MCF 10A (cell line): ENCODE measurements at regions not wholly inside any gene's neighbourhood (a gene's known extent, or its start where the extent isn't known, plus 50 kb on each side); places are given as distances from the start of the nearest gene placed in this dataset.

Source experiments
- BruUV-seq: library from RNA; stranded (reverse); fragments of 400-500 nt; replicated peaks from 2 replicates; lab custom pipeline; 2021; lab: Mats Ljungman, UMichigan
- CTCF ChIA-PET: fragments of 300-600 bp; sonication (Branson Sonifier 250); formaldehyde crosslinking; extraction: SDS; loops from one replicate; lab custom pipeline; 2021; ENCODE audit warnings: antibody characterized with exemption, inconsistent platforms; lab: Yijun Ruan, JAX
- POLR2A ChIA-PET: fragments of 300-600, 350-650 bp; sonication (Branson Sonifier 250); formaldehyde crosslinking; extraction: SDS; loops from one replicate; lab custom pipeline; 2020; ENCODE audit warnings: antibody characterized with exemption, inconsistent platforms; lab: Yijun Ruan, JAX
- DNase-seq: peaks from one replicate; pipeline ENCODE4 v3.0.0-alpha.2; 2018; ENCODE audit not compliant: unreplicated experiment
- H3K27ac Mint-ChIP-seq: one replicate; pipeline ENCODE4 v1.8.0; 2022; ENCODE audit warnings: mild to moderate bottlenecking, low read depth, mixed read lengths; ENCODE audit not compliant: unreplicated experiment
- H3K27me3 Mint-ChIP-seq: one replicate; pipeline ENCODE4 v1.8.0; 2022; ENCODE audit warnings: mixed read lengths; ENCODE audit not compliant: insufficient read depth, unreplicated experiment
- H3K36me3 Mint-ChIP-seq: one replicate; pipeline ENCODE4 v1.8.0; 2022; ENCODE audit warnings: mild to moderate bottlenecking, moderate library complexity, mixed read lengths; ENCODE audit not compliant: insufficient read depth, unreplicated experiment
- H3K4me1 Mint-ChIP-seq: one replicate; pipeline ENCODE4 v1.8.0; 2022; ENCODE audit warnings: mixed read lengths; ENCODE audit not compliant: insufficient read depth, unreplicated experiment
- H3K4me3 Mint-ChIP-seq: one replicate; pipeline ENCODE4 v1.8.0; 2022; ENCODE audit warnings: mild to moderate bottlenecking, moderate library complexity, mixed read lengths; ENCODE audit not compliant: unreplicated experiment
- H3K9me3 Mint-ChIP-seq: one replicate; pipeline ENCODE4 v1.8.0; 2022; ENCODE audit warnings: mixed read lengths; ENCODE audit not compliant: unreplicated experiment
- CTCF ChIP-seq: fragments of 200-600 bp; IDR thresholded peaks from one replicate; pipeline ENCODE4 v1.8.0; 2022; ENCODE audit warnings: antibody characterized with exemption, mild to moderate bottlenecking; ENCODE audit not compliant: unreplicated experiment
- intact Hi-C: fragments of 100-400 bp; cut with micrococcal nuclease; formaldehyde crosslinking; loops from 2 replicates; pipeline ENCODE4 v1.14.1; 2022

- Mint-ChIP-seq H3K36me3 (no peaks in the 10 kb centered on the region), H3K4me1 (no peaks in the 10 kb centered on the region), H3K9me3 (no peaks in the 10 kb centered on the region), H3K27me3 (peaks cover 5% of the 10 kb centered on the region), H3K27ac (no peak overlapping the region), H3K4me3 (no peak overlapping the region)
- POLR2A ChIA-PET: no interaction called here
- intact Hi-C loops: no loop called here
- CTCF ChIA-PET: interaction anchor here (0.9 kb wide), 1 partner anchor 47 kb away, joined by 3 read pairs; no protein-coding TSS in a partner anchor
- no TSS peak for BruUV-seq
- TF ChIP-seq CTCF: no peak
- no peak for DNase-seq
Observed at GRCh38 chr14:98741523-98741922, 530.5 kb downstream of the BCL11B start.

- Mint-ChIP-seq H3K27ac (no peak overlapping the region), H3K27me3 (peaks cover 10% of the 10 kb centered on the region), H3K4me1 (no peaks in the 10 kb centered on the region), H3K4me3 (no peak overlapping the region), H3K9me3 (no peaks in the 10 kb centered on the region), H3K36me3 (no peaks in the 10 kb centered on the region)
- CTCF ChIA-PET: interaction anchor here (0.9 kb wide), 1 partner anchor 48 kb away, joined by 3 read pairs; no protein-coding TSS in a partner anchor
- POLR2A ChIA-PET: no interaction called here
- no peak for DNase-seq
- intact Hi-C loops: no loop called here
- no TSS peak for BruUV-seq
- no peak for TF ChIP-seq CTCF
Observed at GRCh38 chr14:98742001-98742400, 530.0 kb downstream of the BCL11B start.

- no peaks in the 10 kb centered on the region for H3K9me3 Mint-ChIP-seq
- no peaks in the 10 kb centered on the region for H3K4me1 Mint-ChIP-seq
- intact Hi-C loops: no loop called here
- no peaks in the 10 kb centered on the region for H3K36me3 Mint-ChIP-seq
- CTCF ChIA-PET: no interaction called here
- no TSS peak for BruUV-seq
- H3K27me3 Mint-ChIP-seq: peaks cover 11% of the 10 kb centered on the region
- no peak for TF ChIP-seq CTCF
- POLR2A ChIA-PET: no interaction called here
- DNase-seq: no peak
- H3K4me3 Mint-ChIP-seq: no peak overlapping the region
- no peak overlapping the region for H3K27ac Mint-ChIP-seq
Observed at GRCh38 chr14:98743536-98743935, 528.5 kb downstream of the BCL11B start.

GRCh38 chr14:98748966-98749365 lies 523.0 kb downstream of the BCL11B start:
- peaks cover 11% of the 10 kb centered on the region for H3K27me3 Mint-ChIP-seq
- H3K4me3 Mint-ChIP-seq: no peak overlapping the region
- ChIA-PET CTCF (no interaction called here), POLR2A (interaction anchor here (0.8 kb wide), 1 partner anchor 18 kb away, joined by 3 read pairs; no protein-coding TSS in a partner anchor)
- no peak for TF ChIP-seq CTCF
- no TSS peak for BruUV-seq
- no peaks in the 10 kb centered on the region for H3K36me3 Mint-ChIP-seq
- peaks cover under 1% of the 10 kb centered on the region for H3K4me1 Mint-ChIP-seq
- intact Hi-C loops: no loop called here
- peaks cover 10% of the 10 kb centered on the region for H3K9me3 Mint-ChIP-seq
- H3K27ac Mint-ChIP-seq: no peak overlapping the region
- no peak for DNase-seq
